Progenitor cell of endocrine pancreas (in vitro differentiated cells): ENCODE measurements at regions not wholly inside any gene's neighbourhood (a gene's known extent, or its start where the extent isn't known, plus 50 kb on each side); places are given as distances from the start of the nearest gene placed in this dataset.

Experiments
- DNase-seq: peaks from one replicate; pipeline ENCODE4 v3.0.0; 2021; ENCODE audit warnings: low spot score; ENCODE audit not compliant: unreplicated experiment
- H3K27ac Mint-ChIP-seq: 2 replicates; pipeline ENCODE4 v1.8.0; 2021; ENCODE audit warnings: mild to moderate bottlenecking, moderate library complexity, mixed read lengths
- H3K27me3 Mint-ChIP-seq: 2 replicates; pipeline ENCODE4 v1.8.0; 2021; ENCODE audit warnings: mixed read lengths
- H3K36me3 Mint-ChIP-seq: 2 replicates; pipeline ENCODE4 v1.8.0; 2022; ENCODE audit warnings: mixed read lengths; ENCODE audit not compliant: insufficient read depth
- H3K4me1 Mint-ChIP-seq: 2 replicates; pipeline ENCODE4 v1.8.0; 2021; ENCODE audit warnings: low read depth, mixed read lengths
- H3K4me3 Mint-ChIP-seq: 2 replicates; pipeline ENCODE4 v1.8.0; 2021; ENCODE audit warnings: low read depth, mild to moderate bottlenecking, moderate library complexity, mixed read lengths
- H3K9me3 Mint-ChIP-seq: 2 replicates; pipeline ENCODE4 v1.8.0; 2021; ENCODE audit warnings: low read depth, mixed read lengths
- CTCF ChIP-seq: fragments of 200-600 bp; sonication (generic); IDR thresholded peaks from one replicate; pipeline ENCODE4 v1.5.0; 2021; ENCODE audit warnings: antibody characterized with exemption, mild to moderate bottlenecking; ENCODE audit not compliant: unreplicated experiment

- no peak for DNase-seq
- Mint-ChIP-seq H3K27ac (no peak overlapping the region), H3K36me3 (no peaks in the 10 kb centered on the region), H3K27me3 (peaks cover 13% of the 10 kb centered on the region), H3K4me1 (no peaks in the 10 kb centered on the region), H3K4me3 (no peak overlapping the region), H3K9me3 (no peaks in the 10 kb centered on the region)
- TF ChIP-seq CTCF = no peak
Observed at GRCh38 chr9:135375001-135375400, 104.6 kb upstream of the PPP1R26 start.

DNA sequence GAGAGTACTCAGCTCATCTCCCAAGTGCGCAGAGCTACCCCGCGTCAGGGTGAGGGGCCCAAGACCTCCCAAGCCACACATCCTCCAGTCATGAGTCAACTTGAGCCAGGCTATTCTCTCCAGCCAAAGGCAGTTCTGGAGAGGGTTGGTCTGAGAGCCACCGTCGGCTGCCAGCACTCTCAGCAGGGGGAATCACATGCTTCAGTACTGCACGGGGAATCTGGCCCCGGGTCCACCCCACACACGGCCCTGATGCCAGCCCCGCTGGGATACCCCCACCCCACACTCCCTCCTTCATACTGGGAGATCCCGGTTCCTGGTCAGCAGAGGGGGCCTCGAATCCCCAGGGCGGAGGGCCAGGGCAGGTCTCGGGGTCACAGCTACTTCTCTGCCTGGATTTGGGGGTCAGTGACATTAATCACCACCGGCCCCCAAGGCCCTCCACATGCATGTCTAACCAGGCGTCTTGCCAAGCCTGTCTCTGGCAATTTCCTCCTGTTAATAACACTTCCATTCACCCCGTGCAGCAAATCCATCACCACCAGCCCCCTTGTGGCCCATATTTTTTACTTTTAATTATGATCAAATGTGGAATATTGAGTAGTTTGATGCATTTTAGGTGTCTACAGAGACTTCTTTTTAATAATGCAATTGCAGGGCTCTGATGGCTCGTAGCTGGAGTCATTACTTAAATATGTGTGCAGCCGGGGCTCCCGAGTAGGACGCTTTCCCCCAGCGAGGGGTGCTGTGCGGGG, 102.9 kb upstream of the PPP1R26 start:
- Mint-ChIP-seq H3K27me3 (peaks cover 17% of the 10 kb centered on the region), H3K27ac (no peak overlapping the region), H3K4me1 (no peaks in the 10 kb centered on the region), H3K36me3 (no peaks in the 10 kb centered on the region), H3K4me3 (no peak overlapping the region), H3K9me3 (no peaks in the 10 kb centered on the region)
- no peak for DNase-seq
- TF ChIP-seq CTCF = no peak

GRCh38 chr9:135377431-135377830, 102.2 kb upstream of the PPP1R26 start:
- H3K9me3 Mint-ChIP-seq = no peaks in the 10 kb centered on the region
- H3K27ac Mint-ChIP-seq = no peak overlapping the region
- DNase-seq = no peak
- no peak overlapping the region for H3K4me3 Mint-ChIP-seq
- no peaks in the 10 kb centered on the region for H3K36me3 Mint-ChIP-seq
- H3K27me3 Mint-ChIP-seq = peaks cover 18% of the 10 kb centered on the region
- TF ChIP-seq CTCF = no peak
- H3K4me1 Mint-ChIP-seq = no peaks in the 10 kb centered on the region

DNA sequence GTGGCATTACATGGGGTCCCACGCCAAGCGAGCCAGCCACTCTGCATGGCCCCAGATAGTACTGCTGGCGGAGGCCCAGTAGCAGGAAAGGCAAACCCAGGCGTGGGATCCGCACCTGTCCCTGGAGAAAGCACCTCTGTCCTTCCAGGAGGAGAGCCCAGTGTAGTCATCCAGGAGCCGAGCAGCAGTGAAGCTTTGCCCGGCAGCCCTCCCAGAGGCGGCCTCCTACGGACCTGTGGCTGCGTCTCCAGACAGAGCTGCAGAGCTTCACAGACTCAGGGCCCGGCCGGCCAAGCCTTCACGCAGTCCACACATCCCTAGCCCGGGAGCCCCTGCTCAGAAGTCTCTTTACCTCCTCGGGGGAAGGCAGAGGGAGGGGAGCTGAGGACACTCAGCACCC, 100.8 kb upstream of the PPP1R26 start:
- H3K4me1 Mint-ChIP-seq = peaks cover 1% of the 10 kb centered on the region
- H3K36me3 Mint-ChIP-seq = no peaks in the 10 kb centered on the region
- no peak for DNase-seq
- no peak overlapping the region for H3K4me3 Mint-ChIP-seq
- H3K27me3 Mint-ChIP-seq = peaks cover 20% of the 10 kb centered on the region
- no peak overlapping the region for H3K27ac Mint-ChIP-seq
- TF ChIP-seq CTCF = no peak
- no peaks in the 10 kb centered on the region for H3K9me3 Mint-ChIP-seq

DNA sequence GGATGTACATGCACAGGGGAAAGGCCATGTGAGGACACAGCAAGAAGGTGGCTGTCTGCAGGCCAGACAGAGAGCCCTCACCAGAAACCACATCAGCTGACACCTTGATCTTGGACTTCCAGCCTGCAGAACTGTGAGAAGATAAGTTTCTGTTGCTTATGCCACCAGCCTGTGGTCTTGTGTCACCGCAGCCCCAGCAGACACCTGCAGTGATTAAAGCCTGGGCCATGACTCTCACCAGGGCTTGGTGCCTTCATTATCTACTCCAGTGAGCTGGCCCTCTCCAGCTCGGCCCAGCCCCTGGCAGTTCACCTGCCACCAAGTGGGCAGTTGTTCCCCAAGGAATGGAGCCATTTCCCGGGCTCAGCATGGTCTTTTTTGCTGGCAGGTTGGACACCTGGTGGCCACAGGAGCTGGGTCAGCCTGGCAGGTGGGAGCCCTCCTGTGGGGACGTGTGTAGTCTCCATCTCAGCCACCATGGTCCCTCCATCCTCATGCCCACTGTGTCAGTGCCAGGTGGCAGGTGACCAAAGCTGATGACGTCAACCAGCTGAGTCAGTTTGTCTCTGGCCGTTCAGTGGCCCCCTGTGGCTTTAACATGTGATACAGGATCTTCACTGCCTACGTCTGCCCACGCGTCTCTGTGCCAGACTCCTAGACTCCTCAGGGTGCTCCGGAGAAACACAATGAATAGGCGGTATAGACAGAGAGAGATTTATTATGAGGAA, 99.9 kb upstream of the PPP1R26 start:
- no peak for TF ChIP-seq CTCF
- Mint-ChIP-seq H3K27ac (no peak overlapping the region), H3K4me3 (no peak overlapping the region), H3K27me3 (peaks cover 18% of the 10 kb centered on the region), H3K36me3 (no peaks in the 10 kb centered on the region), H3K9me3 (no peaks in the 10 kb centered on the region), H3K4me1 (peaks cover 4% of the 10 kb centered on the region)
- DNase-seq = no peak
